Liver (tissue), 3 donors: ENCODE measurements at regions not wholly inside any gene's neighbourhood (a gene's known extent, or its start where the extent isn't known, plus 50 kb on each side); places are given as distances from the start of the nearest gene placed in this dataset.

Experiments
- HNF4G ChIP-seq: IDR thresholded peaks from 2 replicates; pipeline ENCODE4 v1.6.1; 2016; ENCODE audit warnings: antibody characterized with exemption
- RAD21 ChIP-seq, 2 donors: IDR thresholded peaks; 2 replicates each; pipeline ENCODE4 v1.6.1; 2016; ENCODE audit warnings: antibody characterized with exemption in 2 of 2, mild to moderate bottlenecking in 2 of 2
- TF ChIP-seq, protein P1 (sequence below): fragments of 150-350 bp; IDR thresholded peaks from 2 replicates; pipeline ENCODE4 v1.5.1; 2017; ENCODE audit warnings: improper control_type of control experiment, low read depth, low read length; ENCODE audit not compliant: missing input control
- donor health status: healthy.
- donor health status: healthy.

DNA sequence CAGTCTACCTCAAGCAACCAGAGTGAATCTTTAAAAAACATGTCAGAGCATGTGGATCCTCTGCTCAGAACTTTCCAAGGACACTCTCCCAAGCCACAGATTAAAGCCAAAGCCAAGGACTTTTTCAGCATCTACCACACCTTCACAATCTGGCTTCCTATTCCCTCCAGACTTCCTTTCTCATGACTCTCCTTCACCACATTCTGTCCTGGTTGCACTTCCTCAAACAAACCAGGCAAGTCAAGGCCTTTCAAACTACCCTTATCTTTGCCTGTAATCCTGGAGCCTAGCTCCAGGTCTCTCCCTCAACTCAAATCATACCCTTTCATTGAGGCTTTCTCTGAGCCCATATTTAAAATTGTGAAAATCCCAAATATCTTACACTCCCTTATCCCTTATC is 191.6 kb upstream of the GALNTL6 start:
- TF ChIP-seq, protein P1, sequence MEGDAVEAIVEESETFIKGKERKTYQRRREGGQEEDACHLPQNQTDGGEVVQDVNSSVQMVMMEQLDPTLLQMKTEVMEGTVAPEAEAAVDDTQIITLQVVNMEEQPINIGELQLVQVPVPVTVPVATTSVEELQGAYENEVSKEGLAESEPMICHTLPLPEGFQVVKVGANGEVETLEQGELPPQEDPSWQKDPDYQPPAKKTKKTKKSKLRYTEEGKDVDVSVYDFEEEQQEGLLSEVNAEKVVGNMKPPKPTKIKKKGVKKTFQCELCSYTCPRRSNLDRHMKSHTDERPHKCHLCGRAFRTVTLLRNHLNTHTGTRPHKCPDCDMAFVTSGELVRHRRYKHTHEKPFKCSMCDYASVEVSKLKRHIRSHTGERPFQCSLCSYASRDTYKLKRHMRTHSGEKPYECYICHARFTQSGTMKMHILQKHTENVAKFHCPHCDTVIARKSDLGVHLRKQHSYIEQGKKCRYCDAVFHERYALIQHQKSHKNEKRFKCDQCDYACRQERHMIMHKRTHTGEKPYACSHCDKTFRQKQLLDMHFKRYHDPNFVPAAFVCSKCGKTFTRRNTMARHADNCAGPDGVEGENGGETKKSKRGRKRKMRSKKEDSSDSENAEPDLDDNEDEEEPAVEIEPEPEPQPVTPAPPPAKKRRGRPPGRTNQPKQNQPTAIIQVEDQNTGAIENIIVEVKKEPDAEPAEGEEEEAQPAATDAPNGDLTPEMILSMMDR = no peak
- TF ChIP-seq HNF4G (no peak), RAD21 (IDR thresholded peaks at IDR 0.05) (no peak)
